ENCODE measurements at regions not wholly inside any gene's neighbourhood (a gene's known extent, or its start where the extent isn't known, plus 50 kb on each side); places are given as distances from the start of the nearest gene placed in this dataset.
A peak's percentile ranks its signal among the peaks of the same experiment; 100 is the strongest.

DNA sequence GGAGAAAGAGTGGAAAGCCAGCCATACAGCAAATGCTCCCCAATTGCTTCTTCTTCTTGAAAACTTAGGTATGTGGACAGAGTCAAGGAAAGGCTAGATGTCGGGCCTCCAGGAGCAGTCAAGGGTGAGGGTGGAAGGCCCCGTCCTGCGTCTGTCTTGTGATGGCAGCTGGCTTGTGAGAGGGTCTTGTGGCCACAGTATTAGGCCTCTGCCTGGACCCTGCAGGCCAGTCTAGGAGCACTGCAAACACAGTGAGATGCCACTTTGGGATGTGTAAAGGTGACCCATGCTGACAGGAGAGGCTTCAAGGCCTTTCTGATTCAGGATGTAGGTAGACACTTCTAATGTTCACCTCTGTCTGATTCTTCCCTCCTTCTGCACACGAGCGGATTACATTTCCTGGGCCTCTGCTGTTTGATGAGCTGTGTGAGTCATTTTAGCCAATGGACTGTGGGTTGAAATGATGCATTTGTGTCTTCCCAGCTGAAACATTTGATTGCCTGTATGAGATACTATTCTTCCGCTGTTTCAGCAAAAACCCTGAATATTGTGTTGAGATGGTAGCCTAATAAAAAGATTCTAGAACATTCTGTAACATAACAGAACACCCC is 135.4 kb downstream of the EMX2 start:
- no peak for TF ChIP-seq CTCF (IDR thresholded peaks at IDR 0.05 in 2 of 3, conservative IDR thresholded peaks at IDR 0.05 in 1 of 3; ENCODE audit: borderline replicate concordance in 1 of 3, insufficient read depth in 1 of 3, low read depth in 2 of 3, low read length in 2 of 3)
- TF ChIP-seq ZNF274 (IDR thresholded peaks at IDR 0.05; ENCODE audit: low read depth, low read length) = no peak
- TF ChIP-seq EZH2 (IDR thresholded peaks at IDR 0.05) = no peak
- no peak for TF ChIP-seq YY1 (IDR thresholded peaks at IDR 0.05; ENCODE audit: extremely low read depth, insufficient replicate concordance, low read depth, low read length)
- no peak for TF ChIP-seq POLR2A (IDR thresholded peaks at IDR 0.05; ENCODE audit: borderline replicate concordance, extremely low read depth, insufficient read depth, insufficient read length)
- no peak for TF ChIP-seq EZH2phosphoT487 (IDR thresholded peaks at IDR 0.05; ENCODE audit: borderline replicate concordance)
- no peak for TF ChIP-seq RAD21 (IDR thresholded peaks at IDR 0.05; ENCODE audit: low read depth)
- TF ChIP-seq FOSL1 (IDR thresholded peaks at IDR 0.05; ENCODE audit: low read depth) = peak; percentile 50
- no peak for TF ChIP-seq MAX (IDR thresholded peaks at IDR 0.05)
- no peak for TF ChIP-seq POLR2AphosphoS5 (IDR thresholded peaks at IDR 0.05; ENCODE audit: low read depth, low read length)
- no peak for TF ChIP-seq CEBPB (IDR thresholded peaks at IDR 0.05; ENCODE audit: low read depth)
- TF ChIP-seq SRF (IDR thresholded peaks at IDR 0.05; ENCODE audit: low read depth) = no peak; the same call in 1 of the 2 replicates
